ENCODE measurements at regions not wholly inside any gene's neighbourhood (a gene's known extent, or its start where the extent isn't known, plus 50 kb on each side); places are given as distances from the start of the nearest gene placed in this dataset.

- TF ChIP-seq POLR2A (IDR thresholded peaks at IDR 0.05), result no peak
- TF ChIP-seq, protein P1, sequence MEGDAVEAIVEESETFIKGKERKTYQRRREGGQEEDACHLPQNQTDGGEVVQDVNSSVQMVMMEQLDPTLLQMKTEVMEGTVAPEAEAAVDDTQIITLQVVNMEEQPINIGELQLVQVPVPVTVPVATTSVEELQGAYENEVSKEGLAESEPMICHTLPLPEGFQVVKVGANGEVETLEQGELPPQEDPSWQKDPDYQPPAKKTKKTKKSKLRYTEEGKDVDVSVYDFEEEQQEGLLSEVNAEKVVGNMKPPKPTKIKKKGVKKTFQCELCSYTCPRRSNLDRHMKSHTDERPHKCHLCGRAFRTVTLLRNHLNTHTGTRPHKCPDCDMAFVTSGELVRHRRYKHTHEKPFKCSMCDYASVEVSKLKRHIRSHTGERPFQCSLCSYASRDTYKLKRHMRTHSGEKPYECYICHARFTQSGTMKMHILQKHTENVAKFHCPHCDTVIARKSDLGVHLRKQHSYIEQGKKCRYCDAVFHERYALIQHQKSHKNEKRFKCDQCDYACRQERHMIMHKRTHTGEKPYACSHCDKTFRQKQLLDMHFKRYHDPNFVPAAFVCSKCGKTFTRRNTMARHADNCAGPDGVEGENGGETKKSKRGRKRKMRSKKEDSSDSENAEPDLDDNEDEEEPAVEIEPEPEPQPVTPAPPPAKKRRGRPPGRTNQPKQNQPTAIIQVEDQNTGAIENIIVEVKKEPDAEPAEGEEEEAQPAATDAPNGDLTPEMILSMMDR (IDR thresholded peaks at IDR 0.05), result no peak
These were observed 134.6 kb upstream of the SPATS2L start for GRCh38 chr2:200171731-200172482.

Measured in tibial nerve (tissue), 3 donors.